ENCODE measurements at regions not wholly inside any gene's neighbourhood (a gene's known extent, or its start where the extent isn't known, plus 50 kb on each side); places are given as distances from the start of the nearest gene placed in this dataset.

DNA sequence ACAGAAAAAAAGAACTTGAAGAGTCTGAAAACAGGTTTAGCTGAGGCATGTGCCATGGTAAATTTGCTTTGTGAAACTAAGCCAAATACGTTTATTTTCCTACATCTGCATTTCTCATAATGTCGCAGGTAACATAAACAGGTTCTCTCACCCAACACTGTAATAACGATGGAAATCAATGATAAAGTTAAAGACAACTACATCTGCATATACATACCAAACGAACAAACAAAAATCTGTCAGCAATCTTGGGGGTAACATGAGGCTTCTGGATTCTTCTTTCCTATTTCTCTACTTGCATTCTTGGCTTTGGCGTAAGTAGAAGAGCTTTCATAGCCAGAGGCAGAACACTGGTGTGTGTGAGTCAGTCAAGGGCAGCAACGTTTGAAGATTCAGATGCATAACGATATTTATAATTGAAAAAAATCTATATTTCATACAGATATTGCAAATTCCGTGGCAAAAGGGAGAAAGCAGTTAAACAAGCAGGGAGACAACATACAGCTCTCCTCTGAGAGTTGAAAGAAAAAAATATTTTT is 195.1 kb downstream of the EDN1 start:
- Histone ChIP-seq H3K27ac (ENCODE audit: insufficient read depth, low read length) (no peak overlapping the region), H3K4me1 (ENCODE audit: control insufficient read depth, extremely low read depth, insufficient read depth, low read length) (peaks cover 4% of the 10 kb centered on the region), H3K4me2 (ENCODE audit: extremely low read depth, insufficient read depth, low read length) (no peak overlapping the region), H3K9ac (ENCODE audit: insufficient read depth, low read length) (no peak overlapping the region), H3K36me3 (ENCODE audit: control insufficient read depth, insufficient read depth, low read length) (no peaks in the 10 kb centered on the region), H3K9me3 (ENCODE audit: control insufficient read depth, insufficient read depth, low read depth, low read length) (no peaks in the 10 kb centered on the region), H3K4me3 (replicated peaks in 1 of 4; ENCODE audit: control extremely low read depth in 1 of 4, insufficient read depth in 1 of 4, low read depth in 3 of 4, low read length in 4 of 4) (no peak overlapping the region), H3K27me3 (ENCODE audit: control insufficient read depth, insufficient read depth, low read length) (no peaks in the 10 kb centered on the region), H4K20me1 (ENCODE audit: control insufficient read depth, extremely low read depth, insufficient read depth, low read length) (no peaks in the 10 kb centered on the region), H3K79me2 (ENCODE audit: control insufficient read depth, insufficient read depth, low read length) (no peaks in the 10 kb centered on the region), H2AFZ (ENCODE audit: low read length) (no peak overlapping the region)
- TF ChIP-seq, protein P1, sequence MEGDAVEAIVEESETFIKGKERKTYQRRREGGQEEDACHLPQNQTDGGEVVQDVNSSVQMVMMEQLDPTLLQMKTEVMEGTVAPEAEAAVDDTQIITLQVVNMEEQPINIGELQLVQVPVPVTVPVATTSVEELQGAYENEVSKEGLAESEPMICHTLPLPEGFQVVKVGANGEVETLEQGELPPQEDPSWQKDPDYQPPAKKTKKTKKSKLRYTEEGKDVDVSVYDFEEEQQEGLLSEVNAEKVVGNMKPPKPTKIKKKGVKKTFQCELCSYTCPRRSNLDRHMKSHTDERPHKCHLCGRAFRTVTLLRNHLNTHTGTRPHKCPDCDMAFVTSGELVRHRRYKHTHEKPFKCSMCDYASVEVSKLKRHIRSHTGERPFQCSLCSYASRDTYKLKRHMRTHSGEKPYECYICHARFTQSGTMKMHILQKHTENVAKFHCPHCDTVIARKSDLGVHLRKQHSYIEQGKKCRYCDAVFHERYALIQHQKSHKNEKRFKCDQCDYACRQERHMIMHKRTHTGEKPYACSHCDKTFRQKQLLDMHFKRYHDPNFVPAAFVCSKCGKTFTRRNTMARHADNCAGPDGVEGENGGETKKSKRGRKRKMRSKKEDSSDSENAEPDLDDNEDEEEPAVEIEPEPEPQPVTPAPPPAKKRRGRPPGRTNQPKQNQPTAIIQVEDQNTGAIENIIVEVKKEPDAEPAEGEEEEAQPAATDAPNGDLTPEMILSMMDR (conservative IDR thresholded peaks at IDR 0.05 in 1 of 2, IDR thresholded peaks at IDR 0.05 in 1 of 2; ENCODE audit: low read depth in 1 of 2, low read length in 2 of 2), result no peak
- TF ChIP-seq EZH2 (IDR thresholded peaks at IDR 0.05; ENCODE audit: low read length, missing control alignments), result no peak
- DNase-seq (ENCODE audit: low read depth in 2 of 2), result no peak

DNA sequence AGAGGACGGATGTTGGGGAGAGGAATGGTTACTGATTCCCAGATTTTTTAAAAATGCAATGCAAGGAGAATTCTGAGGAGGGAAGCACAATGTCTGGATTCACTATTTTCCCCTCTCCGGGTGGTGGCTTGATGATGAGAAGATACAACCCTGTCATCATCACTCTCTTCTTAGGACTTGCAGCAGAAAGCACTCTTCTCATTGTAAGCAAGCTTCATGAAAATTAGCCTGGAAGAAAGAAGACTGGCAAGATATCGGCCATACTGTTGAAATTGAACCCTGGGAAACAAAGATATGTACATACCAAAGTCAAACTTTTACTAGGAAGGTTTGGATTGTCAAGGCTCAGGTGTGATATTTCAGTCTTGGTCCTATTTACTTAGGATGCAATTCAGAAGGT is 195.7 kb downstream of the EDN1 start:
- Histone ChIP-seq H4K20me1 (ENCODE audit: control insufficient read depth, extremely low read depth, insufficient read depth, low read length) (no peaks in the 10 kb centered on the region), H3K9ac (ENCODE audit: insufficient read depth, low read length) (no peak overlapping the region), H3K4me1 (ENCODE audit: control insufficient read depth, extremely low read depth, insufficient read depth, low read length) (peaks cover 5% of the 10 kb centered on the region), H2AFZ (ENCODE audit: low read length) (no peak overlapping the region), H3K79me2 (ENCODE audit: control insufficient read depth, insufficient read depth, low read length) (no peaks in the 10 kb centered on the region), H3K36me3 (ENCODE audit: control insufficient read depth, insufficient read depth, low read length) (no peaks in the 10 kb centered on the region), H3K4me3 (replicated peaks in 1 of 4; ENCODE audit: control extremely low read depth in 1 of 4, insufficient read depth in 1 of 4, low read depth in 3 of 4, low read length in 4 of 4) (no peak overlapping the region), H3K27me3 (ENCODE audit: control insufficient read depth, insufficient read depth, low read length) (no peaks in the 10 kb centered on the region), H3K27ac (ENCODE audit: insufficient read depth, low read length) (no peak overlapping the region), H3K4me2 (ENCODE audit: extremely low read depth, insufficient read depth, low read length) (no peak overlapping the region), H3K9me3 (ENCODE audit: control insufficient read depth, insufficient read depth, low read depth, low read length) (no peaks in the 10 kb centered on the region)
- no peak for TF ChIP-seq EZH2 (IDR thresholded peaks at IDR 0.05; ENCODE audit: low read length, missing control alignments)
- TF ChIP-seq, protein P1 (conservative IDR thresholded peaks at IDR 0.05 in 1 of 2, IDR thresholded peaks at IDR 0.05 in 1 of 2; ENCODE audit: low read depth in 1 of 2, low read length in 2 of 2), result no peak
- DNase-seq (ENCODE audit: low read depth in 2 of 2), result no peak

DNA sequence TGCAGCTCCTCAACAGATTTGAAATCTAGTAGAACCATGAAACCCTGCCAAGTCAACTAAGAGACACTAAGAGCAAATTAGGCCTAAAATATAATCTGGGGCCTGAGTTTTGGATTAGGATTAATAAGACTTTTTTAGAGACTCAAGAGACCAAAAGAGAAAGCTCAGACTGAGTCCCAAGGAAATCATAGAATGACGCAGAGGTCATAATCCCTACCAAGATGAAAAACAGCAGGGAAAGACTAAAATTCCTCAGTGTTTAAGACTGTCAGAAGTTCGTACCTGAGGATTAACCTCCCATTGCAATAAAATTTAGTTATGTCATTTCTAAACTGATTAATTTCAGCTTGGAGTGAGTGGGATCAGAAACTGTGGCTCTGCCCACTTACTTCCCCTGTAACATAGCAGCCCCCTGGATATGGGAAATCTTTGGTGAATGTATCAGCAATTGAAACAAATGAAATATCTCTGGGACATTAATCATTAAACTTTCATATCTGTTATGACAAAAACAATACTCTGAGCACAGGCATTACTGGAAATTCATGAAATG is 200.3 kb downstream of the EDN1 start:
- H3K79me2 ChIP-seq (ENCODE audit: control insufficient read depth, insufficient read depth, low read length), result no peaks in the 10 kb centered on the region
- TF ChIP-seq EZH2 (IDR thresholded peaks at IDR 0.05; ENCODE audit: low read length, missing control alignments), result no peak
- TF ChIP-seq, protein P1 (conservative IDR thresholded peaks at IDR 0.05 in 1 of 2, IDR thresholded peaks at IDR 0.05 in 1 of 2; ENCODE audit: low read depth in 1 of 2, low read length in 2 of 2), result no peak
- no peak overlapping the region for H3K4me3 ChIP-seq (replicated peaks in 1 of 4; ENCODE audit: control extremely low read depth in 1 of 4, insufficient read depth in 1 of 4, low read depth in 3 of 4, low read length in 4 of 4)
- no peak overlapping the region for H3K4me2 ChIP-seq (ENCODE audit: extremely low read depth, insufficient read depth, low read length)
- H3K9me3 ChIP-seq (ENCODE audit: control insufficient read depth, insufficient read depth, low read depth, low read length), result no peaks in the 10 kb centered on the region
- H3K9ac ChIP-seq (ENCODE audit: insufficient read depth, low read length), result no peak overlapping the region
- peaks cover 9% of the 10 kb centered on the region for H3K4me1 ChIP-seq (ENCODE audit: control insufficient read depth, extremely low read depth, insufficient read depth, low read length)
- no peaks in the 10 kb centered on the region for H4K20me1 ChIP-seq (ENCODE audit: control insufficient read depth, extremely low read depth, insufficient read depth, low read length)
- no peaks in the 10 kb centered on the region for H3K36me3 ChIP-seq (ENCODE audit: control insufficient read depth, insufficient read depth, low read length)
- DNase-seq (ENCODE audit: low read depth in 2 of 2), result peak in 1 of 2 donors; percentile 34
- no peak overlapping the region for H3K27ac ChIP-seq (ENCODE audit: insufficient read depth, low read length)
- no peak overlapping the region for H2AFZ ChIP-seq (ENCODE audit: low read length)
- no peaks in the 10 kb centered on the region for H3K27me3 ChIP-seq (ENCODE audit: control insufficient read depth, insufficient read depth, low read length)

Data from fibroblast of lung (primary cell).